ENCODE measurements at regions not wholly inside any gene's neighbourhood (a gene's known extent, or its start where the extent isn't known, plus 50 kb on each side); places are given as distances from the start of the nearest gene placed in this dataset.

DNA sequence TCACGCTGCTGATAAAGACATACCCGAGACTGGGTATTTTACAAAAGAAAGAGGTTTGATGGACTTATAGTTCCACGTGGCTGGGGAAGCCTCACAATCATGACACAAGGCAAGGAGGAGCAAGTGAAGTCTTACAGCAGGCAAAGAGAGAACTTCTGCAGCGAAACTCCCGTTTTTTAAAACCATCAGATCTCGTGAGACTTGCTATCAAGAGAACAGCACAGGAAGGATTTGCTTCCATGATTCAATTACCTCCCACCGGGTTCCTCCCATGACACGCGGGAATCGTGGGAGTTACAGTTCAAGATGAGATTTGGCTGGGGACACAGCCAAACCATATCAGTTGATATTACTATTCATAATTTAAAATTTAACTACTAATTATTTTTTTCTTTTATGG is 157.3 kb upstream of the ATXN1 start:
- Mint-ChIP-seq H3K36me3 (ENCODE audit: insufficient read depth, unreplicated experiment) (no peaks in the 10 kb centered on the region), H3K4me1 (ENCODE audit: low read depth, unreplicated experiment) (no peaks in the 10 kb centered on the region), H3K27ac (ENCODE audit: unreplicated experiment) (no peak overlapping the region), H3K9me3 (ENCODE audit: low read depth, unreplicated experiment) (no peaks in the 10 kb centered on the region), H3K4me3 (ENCODE audit: low read depth, unreplicated experiment) (no peak overlapping the region), H3K27me3 (ENCODE audit: unreplicated experiment) (no peaks in the 10 kb centered on the region)
- no TSS peak for BruUV-seq (replicated peaks)
- TF ChIP-seq, protein P1, sequence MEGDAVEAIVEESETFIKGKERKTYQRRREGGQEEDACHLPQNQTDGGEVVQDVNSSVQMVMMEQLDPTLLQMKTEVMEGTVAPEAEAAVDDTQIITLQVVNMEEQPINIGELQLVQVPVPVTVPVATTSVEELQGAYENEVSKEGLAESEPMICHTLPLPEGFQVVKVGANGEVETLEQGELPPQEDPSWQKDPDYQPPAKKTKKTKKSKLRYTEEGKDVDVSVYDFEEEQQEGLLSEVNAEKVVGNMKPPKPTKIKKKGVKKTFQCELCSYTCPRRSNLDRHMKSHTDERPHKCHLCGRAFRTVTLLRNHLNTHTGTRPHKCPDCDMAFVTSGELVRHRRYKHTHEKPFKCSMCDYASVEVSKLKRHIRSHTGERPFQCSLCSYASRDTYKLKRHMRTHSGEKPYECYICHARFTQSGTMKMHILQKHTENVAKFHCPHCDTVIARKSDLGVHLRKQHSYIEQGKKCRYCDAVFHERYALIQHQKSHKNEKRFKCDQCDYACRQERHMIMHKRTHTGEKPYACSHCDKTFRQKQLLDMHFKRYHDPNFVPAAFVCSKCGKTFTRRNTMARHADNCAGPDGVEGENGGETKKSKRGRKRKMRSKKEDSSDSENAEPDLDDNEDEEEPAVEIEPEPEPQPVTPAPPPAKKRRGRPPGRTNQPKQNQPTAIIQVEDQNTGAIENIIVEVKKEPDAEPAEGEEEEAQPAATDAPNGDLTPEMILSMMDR (IDR thresholded peaks at IDR 0.05; ENCODE audit: unreplicated experiment), result no peak
- intact Hi-C loops (cut with micrococcal nuclease; ENCODE audit: unreplicated experiment), result no loop called here
- CTCF ChIA-PET, result no interaction called here
- no peak for DNase-seq

- H3K36me3 Mint-ChIP-seq (ENCODE audit: insufficient read depth, unreplicated experiment), result no peaks in the 10 kb centered on the region
- DNase-seq, result no peak
- peaks cover 14% of the 10 kb centered on the region for H3K4me1 Mint-ChIP-seq (ENCODE audit: low read depth, unreplicated experiment)
- TF ChIP-seq, protein P1 (IDR thresholded peaks at IDR 0.05; ENCODE audit: unreplicated experiment), result no peak
- CTCF ChIA-PET, result no interaction called here
- intact Hi-C loops (cut with micrococcal nuclease; ENCODE audit: unreplicated experiment), result no loop called here
- no peaks in the 10 kb centered on the region for H3K27me3 Mint-ChIP-seq (ENCODE audit: unreplicated experiment)
- BruUV-seq (replicated peaks), result no TSS peak
- H3K27ac Mint-ChIP-seq (ENCODE audit: unreplicated experiment), result no peak overlapping the region
- H3K9me3 Mint-ChIP-seq (ENCODE audit: low read depth, unreplicated experiment), result no peaks in the 10 kb centered on the region
- no peak overlapping the region for H3K4me3 Mint-ChIP-seq (ENCODE audit: low read depth, unreplicated experiment)
Measured at GRCh38 chr6:16914184-16914583, 152.9 kb upstream of the ATXN1 start.

DNA sequence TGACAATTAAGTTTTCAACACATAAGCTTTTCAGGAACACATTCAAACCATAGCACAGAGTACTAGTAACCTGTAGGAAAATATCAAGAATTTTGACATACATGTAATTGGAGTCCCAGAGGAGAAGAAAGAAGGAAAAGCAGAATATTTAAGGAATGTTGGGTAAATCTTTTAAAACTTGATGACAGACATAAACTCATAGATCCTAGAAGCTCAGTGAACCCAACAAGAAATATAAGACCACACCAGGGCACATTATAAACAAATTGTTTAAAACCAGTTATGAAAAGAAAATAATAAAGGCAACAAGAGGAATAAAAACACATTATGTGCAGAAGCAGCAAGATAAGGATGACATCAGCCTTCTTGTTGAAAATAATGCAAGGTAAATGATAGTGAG is 151.5 kb upstream of the ATXN1 start:
- no peaks in the 10 kb centered on the region for H3K27me3 Mint-ChIP-seq (ENCODE audit: unreplicated experiment)
- no peaks in the 10 kb centered on the region for H3K36me3 Mint-ChIP-seq (ENCODE audit: insufficient read depth, unreplicated experiment)
- no peak for DNase-seq
- no peaks in the 10 kb centered on the region for H3K9me3 Mint-ChIP-seq (ENCODE audit: low read depth, unreplicated experiment)
- TF ChIP-seq, protein P1 (IDR thresholded peaks at IDR 0.05; ENCODE audit: unreplicated experiment), result no peak
- H3K27ac Mint-ChIP-seq (ENCODE audit: unreplicated experiment), result no peak overlapping the region
- intact Hi-C loops (cut with micrococcal nuclease; ENCODE audit: unreplicated experiment), result no loop called here
- CTCF ChIA-PET, result no interaction called here
- no TSS peak for BruUV-seq (replicated peaks)
- peaks cover 14% of the 10 kb centered on the region for H3K4me1 Mint-ChIP-seq (ENCODE audit: low read depth, unreplicated experiment)
- no peak overlapping the region for H3K4me3 Mint-ChIP-seq (ENCODE audit: low read depth, unreplicated experiment)

DNA sequence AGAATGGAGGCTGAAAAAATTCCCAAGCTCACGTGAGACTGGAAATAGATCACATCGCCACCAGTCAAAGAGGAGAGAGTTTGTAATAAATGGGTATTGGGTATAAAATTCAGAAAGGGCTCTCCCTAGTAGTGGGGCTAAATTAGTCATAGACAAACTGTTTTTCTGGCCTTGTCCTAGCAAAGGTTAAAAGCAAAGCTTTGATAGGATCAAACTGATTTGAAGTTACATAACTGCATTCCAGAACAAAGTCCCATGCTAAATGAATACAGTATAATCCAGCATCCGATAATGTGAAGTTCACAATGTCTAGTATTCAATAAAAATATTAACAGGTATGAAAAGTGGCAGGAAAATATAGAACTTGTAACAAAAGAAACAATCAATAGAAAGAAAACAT is 149.8 kb upstream of the ATXN1 start:
- Mint-ChIP-seq H3K9me3 (ENCODE audit: low read depth, unreplicated experiment) (no peaks in the 10 kb centered on the region), H3K27ac (ENCODE audit: unreplicated experiment) (no peak overlapping the region), H3K4me3 (ENCODE audit: low read depth, unreplicated experiment) (no peak overlapping the region), H3K36me3 (ENCODE audit: insufficient read depth, unreplicated experiment) (no peaks in the 10 kb centered on the region), H3K27me3 (ENCODE audit: unreplicated experiment) (no peaks in the 10 kb centered on the region), H3K4me1 (ENCODE audit: low read depth, unreplicated experiment) (peaks cover 14% of the 10 kb centered on the region)
- intact Hi-C loops (cut with micrococcal nuclease; ENCODE audit: unreplicated experiment), result no loop called here
- TF ChIP-seq, protein P1 (IDR thresholded peaks at IDR 0.05; ENCODE audit: unreplicated experiment), result no peak
- BruUV-seq (replicated peaks), result no TSS peak
- CTCF ChIA-PET, result no interaction called here
- DNase-seq, result no peak

Measured in Calu3 (cell line).